GM12872 (cell line): ENCODE measurements at regions not wholly inside any gene's neighbourhood (a gene's known extent, or its start where the extent isn't known, plus 50 kb on each side); places are given as distances from the start of the nearest gene placed in this dataset.

Experiments used
- CTCF ChIP-seq: IDR thresholded peaks from 3 replicates; pipeline ENCODE4 v1.5.1; 2011; ENCODE audit warnings: low read depth, mild to moderate bottlenecking, low read length, moderate library complexity; ENCODE audit not compliant: insufficient read depth

- TF ChIP-seq CTCF: no peak
Measured at GRCh38 chrX:121802881-121803412, 755.5 kb downstream of the GLUD2 start.

DNA sequence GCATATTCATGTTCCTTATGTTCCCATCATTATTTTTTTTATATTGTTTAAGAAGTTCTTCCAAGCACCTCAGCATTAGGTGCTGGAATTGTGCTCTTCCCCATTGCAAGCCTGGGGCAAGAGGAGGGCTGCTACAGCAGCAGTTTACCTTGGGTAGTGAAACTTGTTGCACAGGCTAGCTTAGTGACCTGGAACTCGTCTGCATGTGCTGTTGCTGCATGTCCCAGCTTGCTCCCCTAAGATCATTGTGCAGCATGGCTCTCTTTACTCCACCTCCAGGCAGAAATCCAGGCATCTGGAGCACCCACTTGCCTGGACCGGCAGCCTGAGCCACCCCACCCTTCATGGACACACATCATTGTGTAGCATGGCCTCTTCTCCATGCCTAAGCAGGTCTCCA lies 776.0 kb downstream of the GLUD2 start:
- TF ChIP-seq CTCF: no peak

DNA sequence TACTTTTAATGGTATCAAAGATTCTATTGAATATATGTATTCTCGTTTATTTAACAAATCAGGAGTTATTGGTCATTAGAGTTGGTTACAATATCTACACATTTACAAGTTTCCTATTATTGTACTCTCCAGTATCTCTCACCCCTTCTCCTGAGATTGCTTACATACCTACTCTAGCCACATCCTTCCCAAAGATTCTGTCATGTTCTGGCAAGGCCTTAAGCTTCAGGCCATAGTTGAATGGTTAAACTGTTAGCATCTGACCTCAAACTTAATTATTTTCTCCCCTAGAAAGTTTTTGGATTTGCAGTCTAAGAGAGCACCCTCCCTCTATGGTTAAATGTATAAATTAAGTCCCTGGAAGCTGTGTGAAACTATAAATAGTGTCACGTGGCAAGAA lies 784.2 kb downstream of the GLUD2 start:
- TF ChIP-seq CTCF: no peak

DNA sequence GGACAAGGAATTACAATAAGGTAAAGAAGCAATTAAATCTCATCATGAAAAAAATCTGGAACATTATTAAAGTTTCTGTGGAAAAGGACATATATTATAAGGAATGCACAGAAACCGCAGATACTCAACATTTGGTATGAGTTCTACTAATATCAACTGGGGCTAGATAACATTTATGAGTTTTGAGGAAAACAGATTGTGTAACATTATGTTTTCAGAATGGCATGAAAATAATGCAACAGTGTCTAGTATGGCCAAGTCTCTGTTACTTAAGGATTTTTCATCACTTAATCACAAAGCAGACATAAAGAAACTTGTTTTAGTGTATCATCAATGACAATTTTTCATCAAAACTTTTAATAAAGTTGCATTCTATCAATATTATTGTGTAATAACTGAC lies 785.0 kb downstream of the GLUD2 start:
- TF ChIP-seq CTCF: no peak

GRCh38 chrX:121836000-121836399 lies 788.6 kb downstream of the GLUD2 start:
- no peak for TF ChIP-seq CTCF

DNA sequence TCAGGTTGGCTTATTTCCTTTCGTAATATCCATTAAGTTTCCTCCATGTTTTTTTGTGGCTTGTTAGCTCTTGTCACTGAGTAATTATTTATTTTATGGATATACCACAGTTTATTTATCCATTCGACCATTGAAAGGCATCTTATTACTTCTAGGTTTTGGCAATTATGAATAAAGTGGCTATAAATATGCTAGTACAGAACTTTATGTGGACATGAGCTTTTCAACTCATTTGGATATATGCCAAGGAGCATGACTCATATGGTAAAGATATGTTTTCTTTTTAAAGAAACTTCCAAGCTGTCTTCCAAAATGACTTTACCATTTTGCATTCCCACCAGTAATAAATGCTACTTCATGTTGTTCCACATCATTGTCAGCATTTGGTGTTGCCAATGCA lies 803.6 kb downstream of the GLUD2 start:
- TF ChIP-seq CTCF: no peak

DNA sequence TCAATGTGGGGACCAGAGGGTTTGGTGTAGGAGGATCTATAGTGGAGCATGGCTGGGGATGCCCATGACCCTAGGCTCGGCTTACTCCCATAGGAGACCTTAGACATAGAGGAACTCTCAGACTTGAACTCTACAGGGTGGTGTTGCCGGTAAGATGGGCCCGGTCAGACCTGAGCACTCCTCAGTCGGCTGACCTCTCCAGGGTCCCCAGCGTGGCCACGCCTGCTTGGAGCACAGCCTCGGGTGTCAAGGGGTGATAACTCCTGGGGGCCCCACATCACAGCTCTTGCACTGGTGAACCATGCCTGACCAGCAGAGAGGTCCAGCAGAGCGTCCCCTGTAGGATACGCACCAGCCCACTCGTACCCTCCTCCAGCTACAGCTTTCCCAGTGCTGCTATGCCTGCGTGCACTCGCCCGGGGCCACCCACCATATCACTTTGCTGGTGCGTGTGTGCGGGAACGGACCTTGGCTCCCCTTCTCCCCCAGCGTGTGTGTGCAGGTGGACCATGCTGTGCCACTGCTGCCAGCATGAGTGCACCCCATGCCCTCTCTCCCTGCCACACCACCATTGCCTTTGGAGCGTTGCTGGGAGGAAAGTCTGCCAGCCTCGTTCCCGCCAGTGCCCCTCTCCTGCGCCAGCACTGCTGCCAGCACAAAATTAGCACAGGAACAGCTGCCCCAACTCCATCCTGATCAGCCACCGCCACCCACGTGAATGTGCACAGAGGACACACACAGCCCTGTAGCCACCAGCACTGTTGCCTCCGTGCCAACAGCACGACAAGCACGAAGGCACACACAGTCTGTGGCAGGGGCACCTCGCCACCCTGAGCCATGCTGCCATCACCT lies 806.6 kb downstream of the GLUD2 start:
- TF ChIP-seq CTCF: no peak

GRCh38 chrX:121854614-121854911 lies 807.2 kb downstream of the GLUD2 start:
- TF ChIP-seq CTCF: no peak
